AG04449 (cell line): ENCODE measurements at regions not wholly inside any gene's neighbourhood (a gene's known extent, or its start where the extent isn't known, plus 50 kb on each side); places are given as distances from the start of the nearest gene placed in this dataset.

ENCODE experiments used
- CTCF ChIA-PET: fragments of 350-600 bp; formaldehyde crosslinking; extraction: SDS; loops from one replicate; lab custom pipeline; 2021; ENCODE audit warnings: antibody characterized with exemption; lab: Yijun Ruan, JAX
- POLR2A ChIA-PET: fragments of 400-600, 350-600 bp; formaldehyde crosslinking; extraction: SDS; loops from one replicate; lab custom pipeline; 2020; ENCODE audit warnings: antibody characterized with exemption, inconsistent platforms; lab: Yijun Ruan, JAX
- DNase-seq: peaks from one replicate; pipeline ENCODE4 v3.0.0-alpha.2; 2010; ENCODE audit warnings: low read depth, low spot score
- H3K4me3 ChIP-seq: 2 replicates; pipeline ENCODE4 v1.5.1; 2011; ENCODE audit warnings: low read depth, mild to moderate bottlenecking, control low read depth, low read length
- TF ChIP-seq, protein P1 (sequence below): IDR thresholded peaks from one replicate; pipeline ENCODE4 v1.5.1; 2011; ENCODE audit warnings: mild to moderate bottlenecking, moderate library complexity, low read length, control low read depth, inconsistent platforms; ENCODE audit not compliant: insufficient read depth; ENCODE audit errors: missing control alignments

DNA sequence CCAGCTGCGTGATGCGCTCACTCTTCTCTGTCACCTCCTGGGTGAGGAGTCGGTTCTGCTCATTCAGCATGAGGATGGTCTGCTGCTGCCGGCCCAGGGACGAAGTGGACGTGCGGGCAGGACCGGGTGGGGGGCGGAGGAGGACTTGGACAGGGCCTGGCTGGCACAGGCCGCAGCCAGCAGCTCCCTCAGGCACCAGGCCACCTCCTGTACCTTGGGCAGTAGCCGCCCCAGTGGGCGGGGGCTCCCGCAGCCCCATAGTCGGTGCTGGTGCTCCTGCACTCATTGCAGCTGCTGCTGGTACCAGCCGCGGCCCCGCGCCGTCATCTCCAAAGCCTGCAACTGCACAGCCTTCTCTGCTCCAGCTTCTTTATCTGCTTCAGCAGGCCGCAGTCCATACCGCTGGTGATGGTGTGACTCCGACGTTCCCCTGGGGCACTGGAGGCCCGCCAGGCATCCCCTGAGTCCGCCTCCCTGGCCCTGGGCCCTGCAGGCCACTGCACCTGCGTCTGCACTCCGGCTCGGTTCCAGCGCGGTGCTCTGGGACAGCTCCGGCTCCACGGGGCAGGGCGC is 884.9 kb upstream of the ZNF722 start:
- no peak for DNase-seq
- TF ChIP-seq, protein P1, sequence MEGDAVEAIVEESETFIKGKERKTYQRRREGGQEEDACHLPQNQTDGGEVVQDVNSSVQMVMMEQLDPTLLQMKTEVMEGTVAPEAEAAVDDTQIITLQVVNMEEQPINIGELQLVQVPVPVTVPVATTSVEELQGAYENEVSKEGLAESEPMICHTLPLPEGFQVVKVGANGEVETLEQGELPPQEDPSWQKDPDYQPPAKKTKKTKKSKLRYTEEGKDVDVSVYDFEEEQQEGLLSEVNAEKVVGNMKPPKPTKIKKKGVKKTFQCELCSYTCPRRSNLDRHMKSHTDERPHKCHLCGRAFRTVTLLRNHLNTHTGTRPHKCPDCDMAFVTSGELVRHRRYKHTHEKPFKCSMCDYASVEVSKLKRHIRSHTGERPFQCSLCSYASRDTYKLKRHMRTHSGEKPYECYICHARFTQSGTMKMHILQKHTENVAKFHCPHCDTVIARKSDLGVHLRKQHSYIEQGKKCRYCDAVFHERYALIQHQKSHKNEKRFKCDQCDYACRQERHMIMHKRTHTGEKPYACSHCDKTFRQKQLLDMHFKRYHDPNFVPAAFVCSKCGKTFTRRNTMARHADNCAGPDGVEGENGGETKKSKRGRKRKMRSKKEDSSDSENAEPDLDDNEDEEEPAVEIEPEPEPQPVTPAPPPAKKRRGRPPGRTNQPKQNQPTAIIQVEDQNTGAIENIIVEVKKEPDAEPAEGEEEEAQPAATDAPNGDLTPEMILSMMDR = no peak
- CTCF ChIA-PET = no interaction called here
- POLR2A ChIA-PET = no interaction called here
- H3K4me3 ChIP-seq = no peak overlapping the region

- TF ChIP-seq, protein P1 = no peak
- no peak overlapping the region for H3K4me3 ChIP-seq
- ChIA-PET CTCF (no interaction called here), POLR2A (no interaction called here)
- DNase-seq = no peak
Observed at GRCh38 chr7:63114371-63114985, 884.2 kb upstream of the ZNF722 start.
